GM06990 (cell line): ENCODE measurements at regions not wholly inside any gene's neighbourhood (a gene's known extent, or its start where the extent isn't known, plus 50 kb on each side); places are given as distances from the start of the nearest gene placed in this dataset.

Source experiments
- DNase-seq: peaks from one replicate; pipeline ENCODE4 v3.0.0-alpha.2; 2011; ENCODE audit not compliant: insufficient read length; ENCODE audit errors: extremely low read depth
- H3K27me3 ChIP-seq: replicated peaks from 2 replicates; pipeline ENCODE4 v1.6.0; 2011; ENCODE audit warnings: low read length; ENCODE audit not compliant: control insufficient read depth, insufficient read depth
- H3K36me3 ChIP-seq: 2 replicates; pipeline ENCODE4 v1.5.1; 2011; ENCODE audit warnings: low read length; ENCODE audit not compliant: control insufficient read depth, insufficient read depth
- H3K4me3 ChIP-seq: replicated peaks from 2 replicates; pipeline ENCODE4 v1.5.1; 2011; ENCODE audit warnings: low read depth, mild to moderate bottlenecking, control low read depth, low read length
- CTCF ChIP-seq: IDR thresholded peaks from 2 replicates; pipeline ENCODE4 v1.5.1; 2011; ENCODE audit warnings: low read length, control low read depth, mild to moderate bottlenecking, inconsistent platforms; ENCODE audit not compliant: insufficient read depth, poor library complexity, severe bottlenecking

- H3K4me3 ChIP-seq, result no peak overlapping the region
- no peaks in the 10 kb centered on the region for H3K36me3 ChIP-seq
- no peak for DNase-seq
- H3K27me3 ChIP-seq, result no peaks in the 10 kb centered on the region; the same call in 1 of the 2 replicates
- TF ChIP-seq CTCF, result no peak
Observed at GRCh38 chr19:30146346-30146745, 204.3 kb downstream of the URI1 start.

- Histone ChIP-seq H3K4me3 (no peak overlapping the region), H3K36me3 (no peaks in the 10 kb centered on the region), H3K27me3 (no peaks in the 10 kb centered on the region; the same call in 1 of the 2 replicates)
- no peak for TF ChIP-seq CTCF
- no peak for DNase-seq
Observed at GRCh38 chr19:30148039-30148790, 206.2 kb downstream of the URI1 start.

- H3K4me3 ChIP-seq, result no peak overlapping the region
- TF ChIP-seq CTCF, result no peak
- no peaks in the 10 kb centered on the region for H3K36me3 ChIP-seq
- no peaks in the 10 kb centered on the region; the same call in 1 of the 2 replicates for H3K27me3 ChIP-seq
- DNase-seq, result no peak
Observed at GRCh38 chr19:30148803-30149202, 206.8 kb downstream of the URI1 start.

GRCh38 chr19:30149300-30149699, 207.3 kb downstream of the URI1 start:
- no peak for TF ChIP-seq CTCF
- no peak for DNase-seq
- no peaks in the 10 kb centered on the region; the same call in 1 of the 2 replicates for H3K27me3 ChIP-seq
- H3K4me3 ChIP-seq, result no peak overlapping the region
- no peaks in the 10 kb centered on the region for H3K36me3 ChIP-seq

GRCh38 chr19:30150626-30151025, 208.6 kb downstream of the URI1 start:
- no peaks in the 10 kb centered on the region for H3K27me3 ChIP-seq
- no peak for TF ChIP-seq CTCF
- DNase-seq, result no peak
- H3K4me3 ChIP-seq, result no peak overlapping the region
- H3K36me3 ChIP-seq, result no peaks in the 10 kb centered on the region
